Liver (tissue), 8 donors: ENCODE measurements at regions not wholly inside any gene's neighbourhood (a gene's known extent, or its start where the extent isn't known, plus 50 kb on each side); places are given as distances from the start of the nearest gene placed in this dataset.

Experiments
- DNase-seq: peaks from one replicate; pipeline ENCODE4 v3.0.0-alpha.2; 2017; ENCODE audit warnings: low spot score
- H3K27ac ChIP-seq, 2 donors: one replicate each; pipeline ENCODE4 v1.7.0; 2013; ENCODE audit warnings: inconsistent platforms in 2 of 2, low read length in 2 of 2, control low read depth in 1 of 2, low read depth in 1 of 2, mild to moderate bottlenecking in 1 of 2
- H3K27me3 ChIP-seq, 4 donors: one replicate each; pipeline versions ENCODE4 v1.6.1 to v1.7.0; 2013; ENCODE audit warnings: low read length in 3 of 4, inconsistent platforms in 1 of 4, mild to moderate bottlenecking in 1 of 4, moderate library complexity in 1 of 4; ENCODE audit not compliant: control insufficient read depth in 4 of 4, insufficient read depth in 4 of 4
- H3K36me3 ChIP-seq, 4 donors: one replicate each; pipeline versions ENCODE4 v1.6.1 to v1.7.0; 2013; ENCODE audit warnings: low read length in 3 of 4, mild to moderate bottlenecking in 3 of 4, low read depth in 1 of 4, moderate library complexity in 1 of 4; ENCODE audit not compliant: control insufficient read depth in 4 of 4, insufficient read depth in 3 of 4
- H3K4me1 ChIP-seq, 4 donors: one replicate each; pipeline versions ENCODE4 v1.6.1 to v1.7.0; 2013; ENCODE audit warnings: low read length in 3 of 4, mild to moderate bottlenecking in 3 of 4, moderate library complexity in 1 of 4; ENCODE audit not compliant: control insufficient read depth in 4 of 4, insufficient read depth in 4 of 4
- H3K4me3 ChIP-seq, 3 donors: one replicate each; pipeline versions ENCODE4 v1.6.1 to v1.7.0; 2013; ENCODE audit warnings: low read length in 3 of 3, control low read depth in 1 of 3, low read depth in 1 of 3, mild to moderate bottlenecking in 1 of 3
- H3K9ac ChIP-seq, 2 donors: one replicate each; pipeline ENCODE4 v1.7.0; 2013; ENCODE audit warnings: low read length in 2 of 2, mild to moderate bottlenecking in 2 of 2, moderate library complexity in 2 of 2, control low read depth in 1 of 2, low read depth in 1 of 2
- H3K9me3 ChIP-seq, 4 donors: one replicate each; pipeline versions ENCODE4 v1.6.1 to v1.7.0; 2013; ENCODE audit warnings: low read length in 3 of 4; ENCODE audit not compliant: control insufficient read depth in 4 of 4
- CTCF ChIP-seq: fragments of 150-350 bp; IDR thresholded peaks from 2 replicates; pipeline ENCODE4 v1.5.1; 2017; ENCODE audit warnings: improper control_type of control experiment, low read depth, low read length; ENCODE audit not compliant: missing input control
- EGR1 ChIP-seq, 2 donors: IDR thresholded peaks; 2 replicates each; pipeline ENCODE4 v1.6.1; 2016 to 2018; ENCODE audit warnings: antibody characterized with exemption in 2 of 2, low read depth in 2 of 2
- FOXA1 ChIP-seq: IDR thresholded peaks from 2 replicates; pipeline ENCODE4 v1.6.1; 2016; ENCODE audit warnings: antibody characterized with exemption
- FOXA2 ChIP-seq: IDR thresholded peaks from 2 replicates; pipeline ENCODE4 v1.6.1; 2016; ENCODE audit warnings: antibody characterized with exemption
- GABPA ChIP-seq, 2 donors: IDR thresholded peaks in 1 of 2; conservative IDR thresholded peaks in 1 of 2; 2 replicates each; pipeline ENCODE4 v1.6.1; 2016; ENCODE audit warnings: antibody characterized with exemption in 2 of 2, mild to moderate bottlenecking in 1 of 2, moderate library complexity in 1 of 2
- HNF4A ChIP-seq, 2 donors: conservative IDR thresholded peaks; 2 replicates each; pipeline ENCODE4 v1.6.1; 2016; ENCODE audit warnings: antibody characterized with exemption in 2 of 2, mild to moderate bottlenecking in 2 of 2
- HNF4G ChIP-seq: IDR thresholded peaks from 2 replicates; pipeline ENCODE4 v1.6.1; 2016; ENCODE audit warnings: antibody characterized with exemption
- JUND ChIP-seq, 2 donors: IDR thresholded peaks; 2 replicates each; pipeline ENCODE4 v1.6.1; 2016; ENCODE audit warnings: antibody characterized with exemption in 2 of 2
- MAX ChIP-seq: IDR thresholded peaks from 2 replicates; pipeline ENCODE4 v1.6.1; 2016; ENCODE audit warnings: antibody characterized with exemption
- NR2F2 ChIP-seq: IDR thresholded peaks from 2 replicates; pipeline ENCODE4 v1.6.1; 2016; ENCODE audit warnings: antibody characterized with exemption
- RAD21 ChIP-seq, 2 donors: IDR thresholded peaks; 2 replicates each; pipeline ENCODE4 v1.6.1; 2016; ENCODE audit warnings: antibody characterized with exemption in 2 of 2, mild to moderate bottlenecking in 2 of 2
- RXRA ChIP-seq, 2 donors: IDR thresholded peaks; 2 replicates each; pipeline ENCODE4 v1.6.1; 2017 to 2018; ENCODE audit warnings: antibody characterized with exemption in 2 of 2, mild to moderate bottlenecking in 1 of 2
- SP1 ChIP-seq: IDR thresholded peaks from 2 replicates; pipeline ENCODE4 v1.6.1; 2018; ENCODE audit warnings: antibody characterized with exemption, mild to moderate bottlenecking
- TAF1 ChIP-seq: conservative IDR thresholded peaks from 2 replicates; pipeline ENCODE4 v1.6.1; 2016; ENCODE audit warnings: antibody characterized with exemption, mild to moderate bottlenecking
- YY1 ChIP-seq: IDR thresholded peaks from 2 replicates; pipeline ENCODE4 v1.6.1; 2016; ENCODE audit warnings: antibody characterized with exemption, mild to moderate bottlenecking
- WGBS: extraction: QIAGEN DNeasy Blood & Tissue Kit; methylation state at CpG from one replicate; pipeline ENCODE4 v1.1.7; 2013; 5-methylcytosine and 5-hydroxymethylcytosine counted together
- TF ChIP-seq, protein P1 (sequence below): IDR thresholded peaks from 2 replicates; pipeline ENCODE4 v1.6.1; 2016; ENCODE audit warnings: antibody characterized with exemption, mild to moderate bottlenecking
- TF ChIP-seq, protein P2 (sequence below): IDR thresholded peaks from 2 replicates; pipeline ENCODE4 v1.6.1; 2016; ENCODE audit warnings: antibody characterized with exemption
- TF ChIP-seq, protein P3 (sequence below): IDR thresholded peaks from 2 replicates; pipeline ENCODE4 v1.6.1; 2016; ENCODE audit warnings: antibody characterized with exemption
- donor health status: healthy.
- donor health status: healthy.
- donor health status: healthy.
- donor health status: healthy.
- donor health status: healthy.

DNA sequence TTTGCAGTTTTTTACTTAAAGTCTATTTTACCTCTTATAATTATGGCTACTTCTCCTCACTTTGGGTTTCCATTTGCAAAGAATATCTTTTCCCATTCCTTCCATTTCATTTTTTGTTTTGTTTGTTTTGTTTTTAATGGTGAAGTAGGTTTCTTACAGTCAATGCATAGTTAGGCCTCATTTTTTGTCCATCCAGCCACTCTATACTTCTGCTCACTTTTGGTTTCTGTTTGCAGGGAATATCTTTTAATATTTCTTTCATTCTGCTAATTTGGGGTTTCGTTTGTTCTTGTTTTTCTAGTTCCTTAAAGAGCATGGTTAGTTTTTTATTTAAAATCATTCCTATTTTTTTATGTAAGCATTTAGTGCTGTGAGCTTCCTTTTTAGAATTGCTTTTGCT lies 339.4 kb downstream of the GRB14 start:
- 68% methylated on average over 1 of the region's 1 CpG for WGBS
- TF ChIP-seq MAX (no peak), TAF1 (no peak), NR2F2 (no peak), FOXA1 (no peak), YY1 (no peak), RAD21 (IDR thresholded peaks at IDR 0.05) (no peak), RXRA (IDR thresholded peaks at IDR 0.05) (no peak), EGR1 (IDR thresholded peaks at IDR 0.05; ENCODE audit: low read depth in 2 of 2) (no peak), CTCF (no peak), JUND (IDR thresholded peaks at IDR 0.05) (no peak), GABPA (IDR thresholded peaks at IDR 0.05 in 1 of 2, conservative IDR thresholded peaks at IDR 0.05 in 1 of 2) (no peak), HNF4G (no peak), HNF4A (conservative IDR thresholded peaks at IDR 0.05) (no peak), FOXA2 (no peak), SP1 (no peak)
- TF ChIP-seq, protein P1, sequence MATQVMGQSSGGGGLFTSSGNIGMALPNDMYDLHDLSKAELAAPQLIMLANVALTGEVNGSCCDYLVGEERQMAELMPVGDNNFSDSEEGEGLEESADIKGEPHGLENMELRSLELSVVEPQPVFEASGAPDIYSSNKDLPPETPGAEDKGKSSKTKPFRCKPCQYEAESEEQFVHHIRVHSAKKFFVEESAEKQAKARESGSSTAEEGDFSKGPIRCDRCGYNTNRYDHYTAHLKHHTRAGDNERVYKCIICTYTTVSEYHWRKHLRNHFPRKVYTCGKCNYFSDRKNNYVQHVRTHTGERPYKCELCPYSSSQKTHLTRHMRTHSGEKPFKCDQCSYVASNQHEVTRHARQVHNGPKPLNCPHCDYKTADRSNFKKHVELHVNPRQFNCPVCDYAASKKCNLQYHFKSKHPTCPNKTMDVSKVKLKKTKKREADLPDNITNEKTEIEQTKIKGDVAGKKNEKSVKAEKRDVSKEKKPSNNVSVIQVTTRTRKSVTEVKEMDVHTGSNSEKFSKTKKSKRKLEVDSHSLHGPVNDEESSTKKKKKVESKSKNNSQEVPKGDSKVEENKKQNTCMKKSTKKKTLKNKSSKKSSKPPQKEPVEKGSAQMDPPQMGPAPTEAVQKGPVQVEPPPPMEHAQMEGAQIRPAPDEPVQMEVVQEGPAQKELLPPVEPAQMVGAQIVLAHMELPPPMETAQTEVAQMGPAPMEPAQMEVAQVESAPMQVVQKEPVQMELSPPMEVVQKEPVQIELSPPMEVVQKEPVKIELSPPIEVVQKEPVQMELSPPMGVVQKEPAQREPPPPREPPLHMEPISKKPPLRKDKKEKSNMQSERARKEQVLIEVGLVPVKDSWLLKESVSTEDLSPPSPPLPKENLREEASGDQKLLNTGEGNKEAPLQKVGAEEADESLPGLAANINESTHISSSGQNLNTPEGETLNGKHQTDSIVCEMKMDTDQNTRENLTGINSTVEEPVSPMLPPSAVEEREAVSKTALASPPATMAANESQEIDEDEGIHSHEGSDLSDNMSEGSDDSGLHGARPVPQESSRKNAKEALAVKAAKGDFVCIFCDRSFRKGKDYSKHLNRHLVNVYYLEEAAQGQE, result no peak
- TF ChIP-seq, protein P2, sequence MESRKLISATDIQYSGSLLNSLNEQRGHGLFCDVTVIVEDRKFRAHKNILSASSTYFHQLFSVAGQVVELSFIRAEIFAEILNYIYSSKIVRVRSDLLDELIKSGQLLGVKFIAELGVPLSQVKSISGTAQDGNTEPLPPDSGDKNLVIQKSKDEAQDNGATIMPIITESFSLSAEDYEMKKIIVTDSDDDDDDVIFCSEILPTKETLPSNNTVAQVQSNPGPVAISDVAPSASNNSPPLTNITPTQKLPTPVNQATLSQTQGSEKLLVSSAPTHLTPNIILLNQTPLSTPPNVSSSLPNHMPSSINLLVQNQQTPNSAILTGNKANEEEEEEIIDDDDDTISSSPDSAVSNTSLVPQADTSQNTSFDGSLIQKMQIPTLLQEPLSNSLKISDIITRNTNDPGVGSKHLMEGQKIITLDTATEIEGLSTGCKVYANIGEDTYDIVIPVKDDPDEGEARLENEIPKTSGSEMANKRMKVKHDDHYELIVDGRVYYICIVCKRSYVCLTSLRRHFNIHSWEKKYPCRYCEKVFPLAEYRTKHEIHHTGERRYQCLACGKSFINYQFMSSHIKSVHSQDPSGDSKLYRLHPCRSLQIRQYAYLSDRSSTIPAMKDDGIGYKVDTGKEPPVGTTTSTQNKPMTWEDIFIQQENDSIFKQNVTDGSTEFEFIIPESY, result no peak
- TF ChIP-seq, protein P3, sequence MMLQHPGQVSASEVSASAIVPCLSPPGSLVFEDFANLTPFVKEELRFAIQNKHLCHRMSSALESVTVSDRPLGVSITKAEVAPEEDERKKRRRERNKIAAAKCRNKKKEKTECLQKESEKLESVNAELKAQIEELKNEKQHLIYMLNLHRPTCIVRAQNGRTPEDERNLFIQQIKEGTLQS, result no peak
- H3K27me3 ChIP-seq, result no peaks in the 10 kb centered on the region
- DNase-seq, result no peak
- H3K36me3 ChIP-seq, result no peaks in the 10 kb centered on the region
- H3K9ac ChIP-seq, result no peak overlapping the region
- no peak overlapping the region for H3K27ac ChIP-seq
- H3K4me1 ChIP-seq, result no peaks in the 10 kb centered on the region
- no peaks in the 10 kb centered on the region for H3K9me3 ChIP-seq
- H3K4me3 ChIP-seq, result no peak overlapping the region

- Histone ChIP-seq H3K27me3 (peaks cover 0 to 3% (median 0%) of the 10 kb centered on the region in 4 donors), H3K4me3 (no peak overlapping the region), H3K36me3 (no peaks in the 10 kb centered on the region), H3K4me1 (no peaks in the 10 kb centered on the region), H3K9me3 (no peaks in the 10 kb centered on the region), H3K9ac (no peak overlapping the region), H3K27ac (no peak overlapping the region)
- no peak for DNase-seq
- TF ChIP-seq CTCF (no peak), SP1 (no peak), YY1 (no peak)
- TF ChIP-seq, protein P2, result no peak
Observed at GRCh38 chr2:164275659-164276058, 345.6 kb downstream of the GRB14 start.
